MM.1S (cell line): ENCODE measurements at regions not wholly inside any gene's neighbourhood (a gene's known extent, or its start where the extent isn't known, plus 50 kb on each side); places are given as distances from the start of the nearest gene placed in this dataset.

ENCODE experiments used
- DNase-seq: peaks from one replicate; pipeline ENCODE4 v3.0.0-alpha.2; 2015
- H2AFZ ChIP-seq: fragments of 300-600 bp; sonication (generic); 2 replicates; pipeline ENCODE4 v1.6.0; 2016; ENCODE audit warnings: antibody characterized with exemption, low read length
- H3F3A ChIP-seq: fragments of 300-600 bp; sonication (generic); 2 replicates; pipeline ENCODE4 v1.6.1; 2016; ENCODE audit warnings: mild to moderate bottlenecking, antibody characterized with exemption, low read length, moderate library complexity, mixed read lengths; ENCODE audit not compliant: insufficient read depth
- H3K27ac ChIP-seq: fragments of 300-600 bp; sonication (generic); 2 replicates; pipeline ENCODE4 v1.5.1; 2016; ENCODE audit warnings: mild to moderate bottlenecking, low read length
- H3K27me3 ChIP-seq: fragments of 300-600 bp; sonication (generic); replicated peaks from 2 replicates; pipeline ENCODE4 v1.6.0; 2016; ENCODE audit warnings: low read length; ENCODE audit not compliant: insufficient read depth
- H3K36me3 ChIP-seq: fragments of 300-600 bp; sonication (generic); replicated peaks from 2 replicates; pipeline ENCODE4 v1.6.1; 2016; ENCODE audit warnings: mild to moderate bottlenecking, low read length, mixed read lengths; ENCODE audit not compliant: insufficient read depth
- H3K4me1 ChIP-seq: fragments of 300-600 bp; sonication (generic); 2 replicates; pipeline ENCODE4 v1.6.1; 2016; ENCODE audit warnings: low read length, mixed read lengths
- H3K4me2 ChIP-seq: fragments of 300-600 bp; sonication (generic); 2 replicates; pipeline ENCODE4 v1.6.0; 2016; ENCODE audit warnings: low read depth, low read length
- H3K4me3 ChIP-seq: fragments of 300-600 bp; sonication (generic); 2 replicates; pipeline ENCODE4 v1.5.1; 2016; ENCODE audit warnings: low read length, mixed read lengths
- H3K79me2 ChIP-seq: fragments of 300-600 bp; sonication (generic); 2 replicates; pipeline ENCODE4 v1.6.1; 2016; ENCODE audit warnings: mixed run types, low read length, mixed read lengths
- H3K9ac ChIP-seq: fragments of 300-600 bp; sonication (generic); 2 replicates; pipeline ENCODE4 v1.6.1; 2016; ENCODE audit warnings: low read length, mixed read lengths
- H3K9me2 ChIP-seq: fragments of 300-600 bp; sonication (generic); replicated peaks from 2 replicates; pipeline ENCODE4 v1.6.1; 2016; ENCODE audit warnings: mild to moderate bottlenecking, low read length, mixed read lengths; ENCODE audit not compliant: insufficient read depth
- H3K9me3 ChIP-seq: fragments of 300-600 bp; sonication (generic); replicated peaks from 2 replicates; pipeline ENCODE4 v1.6.1; 2016; ENCODE audit warnings: mild to moderate bottlenecking, low read length, mixed read lengths; ENCODE audit not compliant: insufficient read depth
- H4K20me1 ChIP-seq: fragments of 300-600 bp; sonication (generic); 2 replicates; pipeline ENCODE4 v1.6.1; 2016; ENCODE audit warnings: mild to moderate bottlenecking, low read length, moderate library complexity, mixed read lengths; ENCODE audit not compliant: insufficient read depth
- EZH2 ChIP-seq: fragments of 300-600 bp; sonication (generic); optimal IDR thresholded peaks from 2 replicates; pipeline ENCODE3; 2017; ENCODE audit warnings: low read depth, mild to moderate bottlenecking, antibody characterized with exemption, low read length, mixed read lengths
- EZH2phosphoT487 ChIP-seq: fragments of 300-600 bp; sonication (generic); IDR thresholded peaks from 2 replicates; pipeline ENCODE4 v1.6.1; 2018; ENCODE audit warnings: antibody characterized with exemption, low read length
- TF ChIP-seq, protein P1 (sequence below): fragments of 300-600 bp; sonication (generic); IDR thresholded peaks from 2 replicates; pipeline ENCODE4 v1.5.1; 2016; ENCODE audit warnings: antibody characterized with exemption, low read length, mixed read lengths

DNA sequence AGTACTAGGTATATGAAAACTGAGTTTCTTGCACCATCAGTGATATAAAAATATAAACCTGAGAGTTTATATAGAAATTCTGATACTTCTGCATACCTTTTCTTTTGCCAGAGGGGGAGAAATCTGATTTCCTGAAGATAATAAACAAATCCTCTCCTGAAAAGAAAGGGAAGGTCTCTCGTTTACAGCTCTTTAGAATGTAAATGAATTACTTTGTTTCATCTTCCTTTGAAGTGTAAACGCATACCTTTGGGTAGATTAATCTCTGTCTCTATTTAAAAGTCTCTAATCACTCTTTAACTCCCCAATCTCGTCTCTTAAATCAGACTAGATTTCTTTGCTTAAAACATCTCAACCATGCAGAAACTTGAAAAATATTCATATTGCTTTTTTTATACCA, 1092.9 kb downstream of the SLITRK5 start:
- Histone ChIP-seq H4K20me1 (no peaks in the 10 kb centered on the region), H3K4me1 (no peaks in the 10 kb centered on the region), H3K4me3 (no peak overlapping the region), H3K79me2 (no peaks in the 10 kb centered on the region), H3K27me3 (no peaks in the 10 kb centered on the region), H3K36me3 (no peaks in the 10 kb centered on the region), H3K9ac (no peak overlapping the region), H2AFZ (no peak overlapping the region), H3K4me2 (no peak overlapping the region), H3K9me2 (no peaks in the 10 kb centered on the region), H3K9me3 (no peaks in the 10 kb centered on the region), H3K27ac (no peak overlapping the region), H3F3A (no peaks in the 10 kb centered on the region)
- DNase-seq: no peak
- TF ChIP-seq, protein P1, sequence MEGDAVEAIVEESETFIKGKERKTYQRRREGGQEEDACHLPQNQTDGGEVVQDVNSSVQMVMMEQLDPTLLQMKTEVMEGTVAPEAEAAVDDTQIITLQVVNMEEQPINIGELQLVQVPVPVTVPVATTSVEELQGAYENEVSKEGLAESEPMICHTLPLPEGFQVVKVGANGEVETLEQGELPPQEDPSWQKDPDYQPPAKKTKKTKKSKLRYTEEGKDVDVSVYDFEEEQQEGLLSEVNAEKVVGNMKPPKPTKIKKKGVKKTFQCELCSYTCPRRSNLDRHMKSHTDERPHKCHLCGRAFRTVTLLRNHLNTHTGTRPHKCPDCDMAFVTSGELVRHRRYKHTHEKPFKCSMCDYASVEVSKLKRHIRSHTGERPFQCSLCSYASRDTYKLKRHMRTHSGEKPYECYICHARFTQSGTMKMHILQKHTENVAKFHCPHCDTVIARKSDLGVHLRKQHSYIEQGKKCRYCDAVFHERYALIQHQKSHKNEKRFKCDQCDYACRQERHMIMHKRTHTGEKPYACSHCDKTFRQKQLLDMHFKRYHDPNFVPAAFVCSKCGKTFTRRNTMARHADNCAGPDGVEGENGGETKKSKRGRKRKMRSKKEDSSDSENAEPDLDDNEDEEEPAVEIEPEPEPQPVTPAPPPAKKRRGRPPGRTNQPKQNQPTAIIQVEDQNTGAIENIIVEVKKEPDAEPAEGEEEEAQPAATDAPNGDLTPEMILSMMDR: no peak
- no peak for TF ChIP-seq EZH2phosphoT487
- TF ChIP-seq EZH2: no peak

DNA sequence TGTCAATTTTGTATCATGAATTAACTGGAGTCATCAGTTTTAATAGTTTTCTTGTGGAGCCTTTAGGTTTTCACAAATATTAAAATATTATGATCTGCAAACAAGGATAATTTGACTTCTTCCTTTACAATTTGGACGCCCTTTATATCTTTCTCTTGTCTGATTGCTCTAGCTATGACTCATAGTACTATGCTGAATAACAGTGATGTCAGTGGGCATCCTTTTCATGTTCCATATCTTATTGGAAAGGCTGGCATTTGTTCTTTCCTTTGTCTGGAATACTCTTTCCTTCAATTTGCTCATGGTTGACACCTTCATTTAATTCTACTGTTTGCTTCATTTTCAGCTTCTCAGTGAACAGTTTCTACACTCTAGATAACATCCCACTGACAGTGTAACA, 1129.3 kb downstream of the SLITRK5 start:
- Histone ChIP-seq H3K27ac (no peak overlapping the region), H3K4me2 (no peak overlapping the region), H3K9me3 (no peaks in the 10 kb centered on the region), H3K4me1 (no peaks in the 10 kb centered on the region), H2AFZ (no peak overlapping the region), H3K79me2 (no peaks in the 10 kb centered on the region), H3K36me3 (no peaks in the 10 kb centered on the region), H3F3A (no peaks in the 10 kb centered on the region), H3K4me3 (no peak overlapping the region), H4K20me1 (no peaks in the 10 kb centered on the region), H3K9me2 (no peaks in the 10 kb centered on the region), H3K27me3 (no peaks in the 10 kb centered on the region), H3K9ac (no peak overlapping the region)
- TF ChIP-seq, protein P1: no peak
- TF ChIP-seq EZH2: no peak
- no peak for DNase-seq

DNA sequence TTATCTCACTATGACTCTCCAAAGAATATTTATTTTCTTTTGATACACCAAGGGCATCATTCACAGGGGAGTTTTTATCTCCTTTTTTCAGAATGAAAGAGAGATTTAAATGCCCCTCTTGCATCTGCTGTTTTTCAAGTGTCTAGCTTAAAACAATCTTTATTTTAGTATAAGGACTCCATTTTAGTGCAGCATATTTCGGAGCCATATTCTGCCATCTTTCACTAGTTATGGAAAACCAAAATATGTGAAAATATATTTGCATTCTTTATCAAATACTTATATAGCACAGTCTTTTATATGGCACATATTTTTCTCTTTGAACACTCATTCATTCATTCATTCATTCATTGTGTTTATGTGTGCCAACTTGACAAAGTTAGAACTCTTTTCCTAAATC, 1130.2 kb downstream of the SLITRK5 start:
- Histone ChIP-seq H3K4me1 (no peaks in the 10 kb centered on the region), H4K20me1 (no peaks in the 10 kb centered on the region), H3K9me3 (no peaks in the 10 kb centered on the region), H3K27ac (no peak overlapping the region), H3K4me2 (no peak overlapping the region), H3K36me3 (no peaks in the 10 kb centered on the region), H3F3A (no peaks in the 10 kb centered on the region), H2AFZ (no peak overlapping the region), H3K9ac (no peak overlapping the region), H3K79me2 (no peaks in the 10 kb centered on the region), H3K9me2 (no peaks in the 10 kb centered on the region), H3K27me3 (no peaks in the 10 kb centered on the region), H3K4me3 (no peak overlapping the region)
- DNase-seq: no peak
- TF ChIP-seq EZH2 (no peak), EZH2phosphoT487 (no peak)
- TF ChIP-seq, protein P1: no peak

DNA sequence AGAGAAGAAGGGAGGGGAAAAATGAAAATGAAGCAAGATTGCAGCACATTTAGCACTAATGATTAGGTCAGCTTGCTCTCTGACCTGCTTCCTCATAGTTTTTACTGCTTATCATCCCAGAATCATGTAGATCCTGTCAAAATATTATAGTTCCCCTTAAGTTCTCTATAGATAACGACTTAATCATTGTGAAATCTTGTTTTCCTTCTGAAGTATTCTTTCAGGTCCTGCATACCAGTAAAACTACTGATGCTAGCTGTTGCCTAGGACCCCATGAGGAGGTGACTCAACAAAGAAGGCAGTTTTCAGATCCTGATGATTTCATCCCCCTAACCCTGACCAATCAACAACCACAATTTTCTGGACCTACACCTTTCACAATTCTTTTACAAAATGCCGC, 1131.7 kb downstream of the SLITRK5 start:
- TF ChIP-seq EZH2 (no peak), EZH2phosphoT487 (no peak)
- TF ChIP-seq, protein P1: no peak
- H4K20me1 ChIP-seq: no peaks in the 10 kb centered on the region
- no peaks in the 10 kb centered on the region for H3K9me2 ChIP-seq
- no peak for DNase-seq
- no peak overlapping the region for H2AFZ ChIP-seq
- H3K27ac ChIP-seq: no peak overlapping the region
- H3F3A ChIP-seq: no peaks in the 10 kb centered on the region
- H3K4me2 ChIP-seq: no peak overlapping the region
- H3K4me3 ChIP-seq: no peak overlapping the region
- H3K9me3 ChIP-seq: no peaks in the 10 kb centered on the region
- no peaks in the 10 kb centered on the region for H3K36me3 ChIP-seq
- no peaks in the 10 kb centered on the region for H3K27me3 ChIP-seq
- H3K4me1 ChIP-seq: no peaks in the 10 kb centered on the region
- no peaks in the 10 kb centered on the region for H3K79me2 ChIP-seq
- no peak overlapping the region for H3K9ac ChIP-seq
